ENCODE measurements at regions not wholly inside any gene's neighbourhood (a gene's known extent, or its start where the extent isn't known, plus 50 kb on each side); places are given as distances from the start of the nearest gene placed in this dataset.

GRCh38 chr6:5937936-5938706 is 68.6 kb downstream of the NRN1 start:
- no peak overlapping the region for H3K18ac ChIP-seq (ENCODE audit: low read length)
- no peak overlapping the region for H3K23ac ChIP-seq (ENCODE audit: low read length)
- DNase-seq: no peak
- no peak overlapping the region for H3K9ac ChIP-seq (ENCODE audit: low read length)
- no peaks in the 10 kb centered on the region for H3K36me3 ChIP-seq (ENCODE audit: control insufficient read depth, insufficient read depth, low read length)
- no peak overlapping the region for H2BK120ac ChIP-seq (ENCODE audit: low read depth, low read length)
- no peak overlapping the region for H3K4me3 ChIP-seq (ENCODE audit: low read length)
- H3K79me1 ChIP-seq (ENCODE audit: low read length): no peaks in the 10 kb centered on the region
- no peak overlapping the region for H2AK5ac ChIP-seq (ENCODE audit: low read length)
- no peak overlapping the region for H4K5ac ChIP-seq (ENCODE audit: low read length)
- H3K4me1 ChIP-seq (ENCODE audit: control insufficient read depth, low read depth, low read length): no peaks in the 10 kb centered on the region
- no peak overlapping the region for H3K4ac ChIP-seq (ENCODE audit: low read depth, low read length)
- no peaks in the 10 kb centered on the region for H3K79me2 ChIP-seq (ENCODE audit: control insufficient read depth, insufficient read depth, low read length)
- no peak overlapping the region for H3K4me2 ChIP-seq (ENCODE audit: low read length)
- H2BK5ac ChIP-seq (ENCODE audit: low read length): no peak overlapping the region
- H3K27ac ChIP-seq (ENCODE audit: low read depth, low read length): no peak overlapping the region
- no peak overlapping the region for H2BK15ac ChIP-seq (replicated peaks; ENCODE audit: low read depth)
- no CpG with 5 or more reads among the region's 19 CpGs for WGBS (ENCODE audit: extremely low coverage, insufficient coverage, low lambda C conversion rate)
- no peaks in the 10 kb centered on the region for H3K27me3 ChIP-seq (ENCODE audit: insufficient read depth, low read length, poor library complexity)
- H4K8ac ChIP-seq (ENCODE audit: low read depth, low read length): no peak overlapping the region
- H3K56ac ChIP-seq (ENCODE audit: low read length): no peak overlapping the region

- Histone ChIP-seq H2AK5ac (ENCODE audit: low read length) (no peak overlapping the region), H3K79me1 (ENCODE audit: low read length) (no peaks in the 10 kb centered on the region), H4K5ac (ENCODE audit: low read length) (no peak overlapping the region), H2BK120ac (ENCODE audit: low read depth, low read length) (no peak overlapping the region), H3K4ac (ENCODE audit: low read depth, low read length) (no peak overlapping the region), H2BK5ac (ENCODE audit: low read length) (no peak overlapping the region), H4K8ac (ENCODE audit: low read depth, low read length) (no peak overlapping the region), H2BK15ac (replicated peaks; ENCODE audit: low read depth) (no peak overlapping the region), H3K27me3 (ENCODE audit: insufficient read depth, low read length, poor library complexity) (no peaks in the 10 kb centered on the region), H3K27ac (ENCODE audit: low read depth, low read length) (no peak overlapping the region), H3K4me3 (ENCODE audit: low read length) (no peak overlapping the region), H3K18ac (ENCODE audit: low read length) (no peak overlapping the region), H3K79me2 (ENCODE audit: control insufficient read depth, insufficient read depth, low read length) (no peaks in the 10 kb centered on the region), H3K9ac (ENCODE audit: low read length) (no peak overlapping the region), H3K56ac (ENCODE audit: low read length) (no peak overlapping the region), H3K4me1 (ENCODE audit: control insufficient read depth, low read depth, low read length) (no peaks in the 10 kb centered on the region), H3K4me2 (ENCODE audit: low read length) (no peak overlapping the region), H3K36me3 (ENCODE audit: control insufficient read depth, insufficient read depth, low read length) (no peaks in the 10 kb centered on the region), H3K23ac (ENCODE audit: low read length) (no peak overlapping the region)
- DNase-seq: no peak
- no CpG with 5 or more reads among the region's 14 CpGs for WGBS (ENCODE audit: extremely low coverage, insufficient coverage, low lambda C conversion rate)
Measured at GRCh38 chr6:5937169-5937909, 69.4 kb downstream of the NRN1 start.

- Histone ChIP-seq H4K5ac (ENCODE audit: low read length) (no peak overlapping the region), H3K27ac (ENCODE audit: low read depth, low read length) (no peak overlapping the region), H2AK5ac (ENCODE audit: low read length) (no peak overlapping the region), H3K18ac (ENCODE audit: low read length) (no peak overlapping the region), H3K4me1 (ENCODE audit: control insufficient read depth, low read depth, low read length) (no peaks in the 10 kb centered on the region), H2BK15ac (replicated peaks; ENCODE audit: low read depth) (no peak overlapping the region), H3K36me3 (ENCODE audit: control insufficient read depth, insufficient read depth, low read length) (no peaks in the 10 kb centered on the region), H3K79me1 (ENCODE audit: low read length) (no peaks in the 10 kb centered on the region), H3K56ac (ENCODE audit: low read length) (no peak overlapping the region), H3K4ac (ENCODE audit: low read depth, low read length) (no peak overlapping the region), H3K4me2 (ENCODE audit: low read length) (no peak overlapping the region), H3K23ac (ENCODE audit: low read length) (no peak overlapping the region), H2BK120ac (ENCODE audit: low read depth, low read length) (no peak overlapping the region), H3K9ac (ENCODE audit: low read length) (no peak overlapping the region), H2BK5ac (ENCODE audit: low read length) (no peak overlapping the region), H3K4me3 (ENCODE audit: low read length) (no peak overlapping the region), H3K79me2 (ENCODE audit: control insufficient read depth, insufficient read depth, low read length) (no peaks in the 10 kb centered on the region), H3K27me3 (ENCODE audit: insufficient read depth, low read length, poor library complexity) (no peaks in the 10 kb centered on the region), H4K8ac (ENCODE audit: low read depth, low read length) (no peak overlapping the region)
- DNase-seq: no peak
- no CpG with 5 or more reads among the region's 8 CpGs for WGBS (ENCODE audit: extremely low coverage, insufficient coverage, low lambda C conversion rate)
Measured at GRCh38 chr6:5936631-5937030, 70.1 kb downstream of the NRN1 start.

DNA sequence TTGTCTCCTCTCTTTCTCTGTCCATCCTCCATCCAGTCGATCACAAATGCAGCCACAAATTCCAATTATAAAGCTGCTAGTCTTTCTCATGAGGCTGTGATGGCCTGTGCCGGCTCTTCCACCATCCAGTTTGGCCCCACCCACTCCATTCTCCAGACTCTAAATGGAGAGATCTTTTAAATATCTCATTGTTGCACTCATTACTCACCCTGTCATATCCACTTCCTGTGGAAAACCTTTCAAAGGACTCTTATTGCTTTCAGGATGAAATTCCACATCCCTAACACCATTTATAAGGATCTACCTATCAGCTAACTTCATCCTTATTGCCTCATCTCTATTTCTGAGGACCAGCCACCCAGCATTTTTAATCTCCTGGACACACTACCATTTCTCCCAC is 70.6 kb downstream of the NRN1 start:
- no peak for DNase-seq
- WGBS (ENCODE audit: extremely low coverage, insufficient coverage, low lambda C conversion rate): no CpG with 5 or more reads among the region's 2 CpGs

GRCh38 chr6:5930968-5931367 is 75.8 kb downstream of the NRN1 start:
- no CpG with 5 or more reads among the region's 2 CpGs for WGBS (ENCODE audit: extremely low coverage, insufficient coverage, low lambda C conversion rate)
- no peak overlapping the region for H2AK5ac ChIP-seq (ENCODE audit: low read length)
- H3K79me2 ChIP-seq (ENCODE audit: control insufficient read depth, insufficient read depth, low read length): no peaks in the 10 kb centered on the region
- H3K23ac ChIP-seq (ENCODE audit: low read length): no peak overlapping the region
- no peaks in the 10 kb centered on the region for H3K4me1 ChIP-seq (ENCODE audit: control insufficient read depth, low read depth, low read length)
- H3K36me3 ChIP-seq (ENCODE audit: control insufficient read depth, insufficient read depth, low read length): no peaks in the 10 kb centered on the region
- no peaks in the 10 kb centered on the region for H3K79me1 ChIP-seq (ENCODE audit: low read length)
- no peak overlapping the region for H3K4ac ChIP-seq (ENCODE audit: low read depth, low read length)
- no peak overlapping the region for H3K18ac ChIP-seq (ENCODE audit: low read length)
- H3K56ac ChIP-seq (ENCODE audit: low read length): no peak overlapping the region
- no peak overlapping the region for H4K8ac ChIP-seq (ENCODE audit: low read depth, low read length)
- no peaks in the 10 kb centered on the region for H3K27me3 ChIP-seq (ENCODE audit: insufficient read depth, low read length, poor library complexity)
- H2BK120ac ChIP-seq (ENCODE audit: low read depth, low read length): no peak overlapping the region
- H2BK5ac ChIP-seq (ENCODE audit: low read length): no peak overlapping the region
- no peak overlapping the region for H3K4me3 ChIP-seq (ENCODE audit: low read length)
- no peak overlapping the region for H4K5ac ChIP-seq (ENCODE audit: low read length)
- no peak overlapping the region for H2BK15ac ChIP-seq (replicated peaks; ENCODE audit: low read depth)
- no peak overlapping the region for H3K27ac ChIP-seq (ENCODE audit: low read depth, low read length)
- H3K9ac ChIP-seq (ENCODE audit: low read length): no peak overlapping the region
- no peak for DNase-seq
- no peak overlapping the region for H3K4me2 ChIP-seq (ENCODE audit: low read length)

More for the DNA sequence above, 70.6 kb downstream of the NRN1 start:
- no peak overlapping the region for H2AK5ac ChIP-seq (ENCODE audit: low read length)
- no peak overlapping the region for H3K4ac ChIP-seq (ENCODE audit: low read depth, low read length)
- H3K9ac ChIP-seq (ENCODE audit: low read length): no peak overlapping the region
- no peaks in the 10 kb centered on the region for H3K4me1 ChIP-seq (ENCODE audit: control insufficient read depth, low read depth, low read length)
- H4K5ac ChIP-seq (ENCODE audit: low read length): no peak overlapping the region
- H4K8ac ChIP-seq (ENCODE audit: low read depth, low read length): no peak overlapping the region
- no peaks in the 10 kb centered on the region for H3K79me1 ChIP-seq (ENCODE audit: low read length)
- H2BK5ac ChIP-seq (ENCODE audit: low read length): no peak overlapping the region
- no peak overlapping the region for H2BK120ac ChIP-seq (ENCODE audit: low read depth, low read length)
- H2BK15ac ChIP-seq (replicated peaks; ENCODE audit: low read depth): no peak overlapping the region
- no peak overlapping the region for H3K27ac ChIP-seq (ENCODE audit: low read depth, low read length)
- H3K4me2 ChIP-seq (ENCODE audit: low read length): no peak overlapping the region
- no peaks in the 10 kb centered on the region for H3K36me3 ChIP-seq (ENCODE audit: control insufficient read depth, insufficient read depth, low read length)
- H3K23ac ChIP-seq (ENCODE audit: low read length): no peak overlapping the region
- H3K27me3 ChIP-seq (ENCODE audit: insufficient read depth, low read length, poor library complexity): no peaks in the 10 kb centered on the region
- no peak overlapping the region for H3K4me3 ChIP-seq (ENCODE audit: low read length)
- no peaks in the 10 kb centered on the region for H3K79me2 ChIP-seq (ENCODE audit: control insufficient read depth, insufficient read depth, low read length)
- H3K56ac ChIP-seq (ENCODE audit: low read length): no peak overlapping the region
- no peak overlapping the region for H3K18ac ChIP-seq (ENCODE audit: low read length)

All from mesendoderm (in vitro differentiated cells).